MCF 10A (cell line): ENCODE measurements at regions not wholly inside any gene's neighbourhood (a gene's known extent, or its start where the extent isn't known, plus 50 kb on each side); places are given as distances from the start of the nearest gene placed in this dataset.

Experiments
- BruUV-seq: library from RNA; stranded (reverse); fragments of 400-500 nt; replicated peaks from 2 replicates; lab custom pipeline; 2021; lab: Mats Ljungman, UMichigan
- CTCF ChIA-PET: fragments of 300-600 bp; sonication (Branson Sonifier 250); formaldehyde crosslinking; extraction: SDS; loops from one replicate; lab custom pipeline; 2021; ENCODE audit warnings: antibody characterized with exemption, inconsistent platforms; lab: Yijun Ruan, JAX
- POLR2A ChIA-PET: fragments of 300-600, 350-650 bp; sonication (Branson Sonifier 250); formaldehyde crosslinking; extraction: SDS; loops from one replicate; lab custom pipeline; 2020; ENCODE audit warnings: antibody characterized with exemption, inconsistent platforms; lab: Yijun Ruan, JAX
- DNase-seq: peaks from one replicate; pipeline ENCODE4 v3.0.0-alpha.2; 2018; ENCODE audit not compliant: unreplicated experiment
- H3K27ac Mint-ChIP-seq: one replicate; pipeline ENCODE4 v1.8.0; 2022; ENCODE audit warnings: mild to moderate bottlenecking, low read depth, mixed read lengths; ENCODE audit not compliant: unreplicated experiment
- H3K27me3 Mint-ChIP-seq: one replicate; pipeline ENCODE4 v1.8.0; 2022; ENCODE audit warnings: mixed read lengths; ENCODE audit not compliant: insufficient read depth, unreplicated experiment
- H3K36me3 Mint-ChIP-seq: one replicate; pipeline ENCODE4 v1.8.0; 2022; ENCODE audit warnings: mild to moderate bottlenecking, moderate library complexity, mixed read lengths; ENCODE audit not compliant: insufficient read depth, unreplicated experiment
- H3K4me1 Mint-ChIP-seq: one replicate; pipeline ENCODE4 v1.8.0; 2022; ENCODE audit warnings: mixed read lengths; ENCODE audit not compliant: insufficient read depth, unreplicated experiment
- H3K4me3 Mint-ChIP-seq: one replicate; pipeline ENCODE4 v1.8.0; 2022; ENCODE audit warnings: mild to moderate bottlenecking, moderate library complexity, mixed read lengths; ENCODE audit not compliant: unreplicated experiment
- H3K9me3 Mint-ChIP-seq: one replicate; pipeline ENCODE4 v1.8.0; 2022; ENCODE audit warnings: mixed read lengths; ENCODE audit not compliant: unreplicated experiment
- intact Hi-C: fragments of 100-400 bp; cut with micrococcal nuclease; formaldehyde crosslinking; loops from 2 replicates; pipeline ENCODE4 v1.14.1; 2022
- TF ChIP-seq, protein P1 (sequence below): fragments of 200-600 bp; IDR thresholded peaks from one replicate; pipeline ENCODE4 v1.8.0; 2022; ENCODE audit warnings: antibody characterized with exemption, mild to moderate bottlenecking; ENCODE audit not compliant: unreplicated experiment

DNA sequence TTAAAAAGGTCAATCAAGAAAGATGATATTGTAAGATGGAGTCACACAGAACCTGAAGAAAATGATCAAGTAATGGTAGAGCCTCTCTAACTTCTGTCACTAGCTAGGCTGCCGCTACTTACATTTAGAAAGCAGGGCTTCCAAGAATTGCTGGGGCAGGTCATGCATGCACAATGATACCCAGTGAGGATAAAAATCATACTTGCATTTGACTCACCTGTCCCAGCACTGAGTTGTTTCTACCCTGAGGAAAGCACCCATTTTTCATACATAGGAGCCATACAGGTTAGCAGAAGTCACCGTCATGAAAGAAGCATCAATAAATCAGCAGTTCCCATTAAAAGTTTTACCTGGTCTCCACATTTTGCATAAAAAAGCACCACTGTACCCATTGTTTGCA is 662.3 kb upstream of the FANCL start:
- DNase-seq, result no peak
- Mint-ChIP-seq H3K4me3 (no peak overlapping the region), H3K4me1 (peaks cover 18% of the 10 kb centered on the region), H3K27me3 (no peaks in the 10 kb centered on the region), H3K9me3 (no peaks in the 10 kb centered on the region), H3K36me3 (peaks cover 6% of the 10 kb centered on the region), H3K27ac (no peak overlapping the region)
- TF ChIP-seq, protein P1, sequence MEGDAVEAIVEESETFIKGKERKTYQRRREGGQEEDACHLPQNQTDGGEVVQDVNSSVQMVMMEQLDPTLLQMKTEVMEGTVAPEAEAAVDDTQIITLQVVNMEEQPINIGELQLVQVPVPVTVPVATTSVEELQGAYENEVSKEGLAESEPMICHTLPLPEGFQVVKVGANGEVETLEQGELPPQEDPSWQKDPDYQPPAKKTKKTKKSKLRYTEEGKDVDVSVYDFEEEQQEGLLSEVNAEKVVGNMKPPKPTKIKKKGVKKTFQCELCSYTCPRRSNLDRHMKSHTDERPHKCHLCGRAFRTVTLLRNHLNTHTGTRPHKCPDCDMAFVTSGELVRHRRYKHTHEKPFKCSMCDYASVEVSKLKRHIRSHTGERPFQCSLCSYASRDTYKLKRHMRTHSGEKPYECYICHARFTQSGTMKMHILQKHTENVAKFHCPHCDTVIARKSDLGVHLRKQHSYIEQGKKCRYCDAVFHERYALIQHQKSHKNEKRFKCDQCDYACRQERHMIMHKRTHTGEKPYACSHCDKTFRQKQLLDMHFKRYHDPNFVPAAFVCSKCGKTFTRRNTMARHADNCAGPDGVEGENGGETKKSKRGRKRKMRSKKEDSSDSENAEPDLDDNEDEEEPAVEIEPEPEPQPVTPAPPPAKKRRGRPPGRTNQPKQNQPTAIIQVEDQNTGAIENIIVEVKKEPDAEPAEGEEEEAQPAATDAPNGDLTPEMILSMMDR, result no peak
- ChIA-PET CTCF (no interaction called here), POLR2A (interaction anchor here (0.6 kb wide), 1 partner anchor 11 kb away, joined by 3 read pairs; no protein-coding TSS in a partner anchor)
- intact Hi-C loops, result no loop called here
- no TSS peak for BruUV-seq

DNA sequence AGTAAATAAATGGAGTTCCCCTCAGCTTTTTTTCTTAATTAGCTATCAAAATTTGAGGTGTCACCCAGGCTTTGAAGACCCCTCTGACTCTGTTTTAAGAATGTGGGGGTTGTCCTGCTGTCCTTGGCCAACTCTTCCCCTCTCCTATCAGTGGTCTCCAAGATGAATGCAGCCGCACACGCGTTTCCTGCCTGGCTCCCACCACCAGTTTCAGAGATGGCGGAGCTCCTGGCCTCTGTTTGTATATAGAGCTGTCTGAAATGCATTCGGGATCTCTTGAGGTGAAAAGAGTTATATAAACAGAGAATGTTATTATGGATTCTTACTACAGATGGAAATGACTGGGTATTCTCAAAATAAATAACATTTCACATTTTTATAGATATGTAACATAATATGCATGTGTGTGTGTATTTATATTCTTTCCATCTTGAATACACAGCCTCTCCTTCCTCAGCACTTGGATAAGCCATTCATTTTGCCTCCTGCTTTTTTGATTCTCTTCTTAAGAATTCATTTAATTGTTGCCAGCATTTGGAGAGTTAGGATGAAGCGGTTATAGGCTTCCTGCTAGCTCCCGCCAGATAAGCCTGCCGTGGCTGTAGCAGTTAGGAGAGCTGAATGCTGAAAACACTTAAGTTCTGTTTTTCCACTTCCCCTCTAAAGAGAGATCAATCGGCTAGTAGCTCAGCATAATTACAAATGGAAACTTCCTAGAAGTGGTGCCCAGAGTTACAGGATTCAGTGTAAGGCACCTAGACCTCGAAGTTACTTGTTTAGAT is 659.3 kb upstream of the FANCL start:
- H3K27me3 Mint-ChIP-seq, result no peaks in the 10 kb centered on the region

DNA sequence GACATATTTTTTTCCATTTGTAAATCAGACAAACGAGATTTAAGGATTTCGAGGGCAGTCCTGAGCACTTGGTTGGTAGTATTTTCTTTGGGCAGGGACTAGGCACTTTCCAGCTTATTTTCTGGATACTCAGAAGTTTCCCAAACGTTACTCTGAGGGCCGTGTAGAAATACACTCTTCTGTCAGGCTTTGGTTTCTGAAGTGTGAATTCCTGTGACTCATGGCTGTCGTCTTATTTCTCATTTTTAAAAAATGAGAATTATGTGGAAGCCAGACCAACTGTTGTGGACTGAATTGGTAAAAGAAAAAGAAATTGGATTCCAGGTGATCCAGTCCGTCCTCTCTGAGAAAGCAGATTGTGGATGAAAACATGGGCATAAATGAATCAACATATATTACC is 658.6 kb upstream of the FANCL start:
- intact Hi-C loops, result no loop called here
- Mint-ChIP-seq H3K4me1 (peaks cover 45% of the 10 kb centered on the region), H3K4me3 (no peak overlapping the region), H3K27ac (peak overlapping the region; percentile 65), H3K36me3 (no peaks in the 10 kb centered on the region), H3K9me3 (no peaks in the 10 kb centered on the region), H3K27me3 (no peaks in the 10 kb centered on the region)
- TF ChIP-seq, protein P1, result no peak
- BruUV-seq, result no TSS peak
- CTCF ChIA-PET, result interaction anchor here (0.6 kb wide), 1 partner anchor 1350 kb away, joined by 3 read pairs; no protein-coding TSS in a partner anchor
- peak; percentile 34 for DNase-seq
- POLR2A ChIA-PET, result no interaction called here

More for the DNA sequence above, 659.3 kb upstream of the FANCL start:
- no TSS peak for BruUV-seq
- DNase-seq, result no peak
- Mint-ChIP-seq H3K4me3 (no peak overlapping the region), H3K4me1 (peaks cover 37% of the 10 kb centered on the region), H3K36me3 (peaks cover 4% of the 10 kb centered on the region), H3K9me3 (no peaks in the 10 kb centered on the region), H3K27ac (peak overlapping the region; percentile 65)
- intact Hi-C loops, result no loop called here
- TF ChIP-seq, protein P1, result no peak
- ChIA-PET CTCF (interaction anchor here (0.7 to 1.2 kb wide), 2 partner anchors 1667 to 1774 kb away, joined by 3 read pairs; no protein-coding TSS in a partner anchor), POLR2A (no interaction called here)

DNA sequence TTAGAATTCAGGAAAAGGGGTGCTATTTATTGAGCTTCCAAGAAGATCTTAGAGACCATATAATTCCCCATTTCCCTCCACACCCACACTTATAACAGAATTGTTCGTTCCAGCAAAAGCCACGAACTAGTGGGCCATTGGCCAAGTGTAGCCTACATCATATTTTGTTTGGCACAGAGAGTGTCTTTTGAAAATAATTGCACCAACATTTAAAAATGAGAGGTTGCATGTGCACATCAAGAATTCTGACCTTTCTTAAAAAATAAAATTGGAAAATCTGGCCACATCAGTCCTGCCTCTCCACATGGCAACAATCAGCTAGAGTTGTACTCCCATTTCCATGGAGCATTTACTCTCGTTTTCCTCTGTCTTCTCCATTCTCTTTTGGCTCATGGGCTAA is 655.5 kb upstream of the FANCL start:
- peak overlapping the region; percentile 78 for H3K27ac Mint-ChIP-seq

More for the DNA sequence above, 655.5 kb upstream of the FANCL start:
- ChIA-PET CTCF (interaction anchor here (0.6 kb wide), 1 partner anchor 962 kb away, joined by 3 read pairs; no protein-coding TSS in a partner anchor), POLR2A (interaction anchor here (1.4 kb wide), 1 partner anchor 10 kb away, joined by 4 read pairs; no protein-coding TSS in a partner anchor)
- no peaks in the 10 kb centered on the region for H3K9me3 Mint-ChIP-seq
- H3K36me3 Mint-ChIP-seq, result no peaks in the 10 kb centered on the region
- H3K27me3 Mint-ChIP-seq, result no peaks in the 10 kb centered on the region
- peak; percentile 89 for DNase-seq
- intact Hi-C loops, result no loop called here
- TF ChIP-seq, protein P1, result no peak
- no TSS peak for BruUV-seq
- H3K4me3 Mint-ChIP-seq, result peak overlapping the region; percentile 39
- H3K4me1 Mint-ChIP-seq, result peaks cover 55% of the 10 kb centered on the region
